PC-9 (cell line): ENCODE measurements at regions not wholly inside any gene's neighbourhood (a gene's known extent, or its start where the extent isn't known, plus 50 kb on each side); places are given as distances from the start of the nearest gene placed in this dataset.

Source experiments
- EZH2 ChIP-seq: fragments of 200-600 bp; sonication (generic); IDR thresholded peaks from 2 replicates; pipeline ENCODE4 v1.8.0; 2017; ENCODE audit warnings: antibody characterized with exemption, low read depth
- TF ChIP-seq, protein P1 (sequence below): fragments of 200-600 bp; sonication (generic); conservative IDR thresholded peaks from 2 replicates; pipeline ENCODE4 v1.6.1; 2017; ENCODE audit warnings: mixed run types, antibody characterized with exemption, mild to moderate bottlenecking, moderate library complexity

GRCh38 chr15:47066392-47066791 is 650.9 kb upstream of the SEMA6D start:
- TF ChIP-seq, protein P1, sequence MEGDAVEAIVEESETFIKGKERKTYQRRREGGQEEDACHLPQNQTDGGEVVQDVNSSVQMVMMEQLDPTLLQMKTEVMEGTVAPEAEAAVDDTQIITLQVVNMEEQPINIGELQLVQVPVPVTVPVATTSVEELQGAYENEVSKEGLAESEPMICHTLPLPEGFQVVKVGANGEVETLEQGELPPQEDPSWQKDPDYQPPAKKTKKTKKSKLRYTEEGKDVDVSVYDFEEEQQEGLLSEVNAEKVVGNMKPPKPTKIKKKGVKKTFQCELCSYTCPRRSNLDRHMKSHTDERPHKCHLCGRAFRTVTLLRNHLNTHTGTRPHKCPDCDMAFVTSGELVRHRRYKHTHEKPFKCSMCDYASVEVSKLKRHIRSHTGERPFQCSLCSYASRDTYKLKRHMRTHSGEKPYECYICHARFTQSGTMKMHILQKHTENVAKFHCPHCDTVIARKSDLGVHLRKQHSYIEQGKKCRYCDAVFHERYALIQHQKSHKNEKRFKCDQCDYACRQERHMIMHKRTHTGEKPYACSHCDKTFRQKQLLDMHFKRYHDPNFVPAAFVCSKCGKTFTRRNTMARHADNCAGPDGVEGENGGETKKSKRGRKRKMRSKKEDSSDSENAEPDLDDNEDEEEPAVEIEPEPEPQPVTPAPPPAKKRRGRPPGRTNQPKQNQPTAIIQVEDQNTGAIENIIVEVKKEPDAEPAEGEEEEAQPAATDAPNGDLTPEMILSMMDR = no peak
- no peak for TF ChIP-seq EZH2
